Esophagus squamous epithelium (tissue), 5 donors: ENCODE measurements at regions not wholly inside any gene's neighbourhood (a gene's known extent, or its start where the extent isn't known, plus 50 kb on each side); places are given as distances from the start of the nearest gene placed in this dataset.

ENCODE experiments used
- DNase-seq: peaks from one replicate; lab custom pipeline; 2025; lab: John Stamatoyannopoulos, UW
- H3K27ac ChIP-seq, 4 donors: fragments of 200-600 bp; sonication (generic); one replicate each; pipeline ENCODE4 v1.5.1; 2016 to 2019; ENCODE audit warnings: mild to moderate bottlenecking in 1 of 4
- H3K27me3 ChIP-seq, 4 donors: fragments of 200-600 bp; sonication (generic); 1 replicate in 3 of 4; 2 replicates in 1 of 4; pipeline versions ENCODE4 v1.5.1 to v1.6.0; 2017 to 2021; ENCODE audit warnings: antibody characterized with exemption in 1 of 4
- H3K36me3 ChIP-seq, 3 donors: fragments of 200-600 bp; sonication (generic); one replicate each; pipeline ENCODE4 v1.5.1; 2016 to 2019
- H3K4me1 ChIP-seq, 3 donors: fragments of 200-600 bp; sonication (generic); one replicate each; pipeline ENCODE4 v1.5.1; 2017 to 2019
- H3K4me3 ChIP-seq, 4 donors: fragments of 200-600 bp; sonication (generic); 1 replicate in 3 of 4; 2 replicates in 1 of 4; pipeline ENCODE4 v1.5.1; 2016 to 2019; ENCODE audit warnings: mild to moderate bottlenecking in 2 of 4, moderate library complexity in 1 of 4
- H3K9me3 ChIP-seq, 3 donors: fragments of 200-600 bp; sonication (generic); one replicate each; pipeline ENCODE4 v1.5.1; 2016 to 2019
- POLR2A ChIP-seq, 4 donors: fragments of 450-650 bp; IDR thresholded peaks; one replicate each; pipeline ENCODE4 v1.6.1; 2017; ENCODE audit warnings: antibody characterized with exemption in 4 of 4, mild to moderate bottlenecking in 4 of 4, moderate library complexity in 3 of 4
- WGBS, 2 donors: methylation state at CpG; one replicate each; pipeline ENCODE4 v1.1.5; 2018; 5-methylcytosine and 5-hydroxymethylcytosine counted together
- intact Hi-C: fragments of 100-400 bp; cut with DNase I; formaldehyde crosslinking; loops from one replicate; pipeline ENCODE4 v1.15.0; 2022
- TF ChIP-seq, protein P1 (sequence below), 6 experiments: fragments of 450-650 bp in 4 of 6; fragments of 200-600 bp in 2 of 6; sonication (generic) in 2 of 6; IDR thresholded peaks; one replicate each; pipeline ENCODE4 v1.5.1; 2016 to 2019; ENCODE audit warnings: antibody characterized with exemption in 6 of 6, mild to moderate bottlenecking in 4 of 6, moderate library complexity in 4 of 6
- donor health status: DM: yes; HTN: yes; CAD: no.

DNA sequence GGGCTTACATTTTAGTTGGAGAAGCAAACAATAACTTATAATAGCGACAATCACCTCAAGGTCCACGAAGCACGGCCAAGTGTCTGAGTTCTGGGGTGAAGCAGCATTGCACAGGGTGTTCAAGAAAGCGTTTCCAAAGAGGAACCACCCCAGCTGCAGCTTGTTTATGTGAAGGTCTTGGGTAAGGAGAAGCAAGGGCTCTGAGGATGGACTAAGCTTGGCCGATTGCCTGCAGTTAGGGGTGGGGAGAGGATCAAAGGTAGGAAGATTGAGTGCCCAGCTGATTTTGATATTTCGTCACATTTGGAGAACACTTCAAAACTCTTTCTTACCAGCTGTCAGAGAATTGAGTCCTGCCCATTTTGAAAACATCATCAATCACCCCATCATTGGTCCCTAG, 321.6 kb upstream of the DNAJC19 start:
- TF ChIP-seq, protein P1, sequence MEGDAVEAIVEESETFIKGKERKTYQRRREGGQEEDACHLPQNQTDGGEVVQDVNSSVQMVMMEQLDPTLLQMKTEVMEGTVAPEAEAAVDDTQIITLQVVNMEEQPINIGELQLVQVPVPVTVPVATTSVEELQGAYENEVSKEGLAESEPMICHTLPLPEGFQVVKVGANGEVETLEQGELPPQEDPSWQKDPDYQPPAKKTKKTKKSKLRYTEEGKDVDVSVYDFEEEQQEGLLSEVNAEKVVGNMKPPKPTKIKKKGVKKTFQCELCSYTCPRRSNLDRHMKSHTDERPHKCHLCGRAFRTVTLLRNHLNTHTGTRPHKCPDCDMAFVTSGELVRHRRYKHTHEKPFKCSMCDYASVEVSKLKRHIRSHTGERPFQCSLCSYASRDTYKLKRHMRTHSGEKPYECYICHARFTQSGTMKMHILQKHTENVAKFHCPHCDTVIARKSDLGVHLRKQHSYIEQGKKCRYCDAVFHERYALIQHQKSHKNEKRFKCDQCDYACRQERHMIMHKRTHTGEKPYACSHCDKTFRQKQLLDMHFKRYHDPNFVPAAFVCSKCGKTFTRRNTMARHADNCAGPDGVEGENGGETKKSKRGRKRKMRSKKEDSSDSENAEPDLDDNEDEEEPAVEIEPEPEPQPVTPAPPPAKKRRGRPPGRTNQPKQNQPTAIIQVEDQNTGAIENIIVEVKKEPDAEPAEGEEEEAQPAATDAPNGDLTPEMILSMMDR (IDR thresholded peaks at IDR 0.05) = no peak
- TF ChIP-seq POLR2A (IDR thresholded peaks at IDR 0.05) = no peak
- DNase-seq = no peak
- Histone ChIP-seq H3K4me3 (no peak overlapping the region), H3K4me1 (no peaks in the 10 kb centered on the region), H3K27ac (no peak overlapping the region), H3K9me3 (no peaks in the 10 kb centered on the region), H3K36me3 (no peaks in the 10 kb centered on the region), H3K27me3 (no peaks in the 10 kb centered on the region)
- 35 to 45% methylated on average over 6 of the region's 6 CpGs for WGBS, 2 donors
- intact Hi-C loops = no loop called here

GRCh38 chr3:181302960-181303359, 313.4 kb upstream of the DNAJC19 start:
- 48 to 55% methylated on average over 2 of the region's 2 CpGs for WGBS, 2 donors
- DNase-seq = no peak
- H3K27me3 ChIP-seq = no peaks in the 10 kb centered on the region
- TF ChIP-seq POLR2A (IDR thresholded peaks at IDR 0.05) = no peak
- TF ChIP-seq, protein P1 (IDR thresholded peaks at IDR 0.05) = no peak
- no peaks in the 10 kb centered on the region for H3K9me3 ChIP-seq
- H3K4me1 ChIP-seq = no peaks in the 10 kb centered on the region
- intact Hi-C loops = no loop called here
- H3K36me3 ChIP-seq = no peaks in the 10 kb centered on the region
- H3K4me3 ChIP-seq = no peak overlapping the region
- no peak overlapping the region for H3K27ac ChIP-seq

GRCh38 chr3:181300033-181300432, 310.5 kb upstream of the DNAJC19 start:
- WGBS, 2 donors = 59 to 60% methylated on average over 2 of the region's 2 CpGs
- Histone ChIP-seq H3K27me3 (no peaks in the 10 kb centered on the region), H3K4me3 (no peak overlapping the region), H3K36me3 (no peaks in the 10 kb centered on the region), H3K27ac (no peak overlapping the region), H3K9me3 (no peaks in the 10 kb centered on the region), H3K4me1 (no peaks in the 10 kb centered on the region)
- intact Hi-C loops = no loop called here
- TF ChIP-seq POLR2A (IDR thresholded peaks at IDR 0.05) = no peak
- TF ChIP-seq, protein P1 (IDR thresholded peaks at IDR 0.05) = no peak
- DNase-seq = no peak

DNA sequence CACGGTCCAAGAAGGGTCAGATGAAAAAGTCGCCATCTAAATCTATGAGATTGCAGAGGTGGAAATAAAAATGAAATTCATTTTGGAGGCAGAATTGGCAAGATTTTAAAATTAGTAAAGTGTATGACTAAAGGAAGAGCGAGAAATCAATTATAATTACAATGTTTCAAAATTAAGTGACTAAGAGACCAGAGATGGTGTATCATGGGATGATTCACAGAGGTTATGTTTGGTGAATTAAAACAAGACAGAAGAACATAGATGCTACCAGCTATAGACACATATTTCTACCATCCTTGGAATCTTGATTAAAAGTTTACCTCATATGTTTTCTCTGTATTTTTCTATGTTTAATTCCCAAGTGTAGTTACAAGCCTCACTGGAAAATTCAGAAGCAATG, 308.9 kb upstream of the DNAJC19 start:
- H3K4me3 ChIP-seq = no peak overlapping the region
- no peak overlapping the region for H3K27ac ChIP-seq
- no peak for TF ChIP-seq POLR2A (IDR thresholded peaks at IDR 0.05)
- TF ChIP-seq, protein P1 (IDR thresholded peaks at IDR 0.05) = no peak
- no peak for DNase-seq
- WGBS, 2 donors = 62 to 63% methylated on average over 3 of the region's 3 CpGs
- intact Hi-C loops = no loop called here
- no peaks in the 10 kb centered on the region for H3K4me1 ChIP-seq
- no peaks in the 10 kb centered on the region for H3K9me3 ChIP-seq
- H3K36me3 ChIP-seq = no peaks in the 10 kb centered on the region
- H3K27me3 ChIP-seq = no peaks in the 10 kb centered on the region

- no peak for DNase-seq
- Histone ChIP-seq H3K36me3 (no peaks in the 10 kb centered on the region), H3K9me3 (no peaks in the 10 kb centered on the region), H3K4me3 (no peak overlapping the region), H3K27me3 (no peaks in the 10 kb centered on the region), H3K27ac (no peak overlapping the region), H3K4me1 (no peaks in the 10 kb centered on the region)
- 8 to 19% methylated on average over 1 of the region's 1 CpG for WGBS, 2 donors
- intact Hi-C loops = no loop called here
- no peak for TF ChIP-seq POLR2A (IDR thresholded peaks at IDR 0.05)
- TF ChIP-seq, protein P1 (IDR thresholded peaks at IDR 0.05) = no peak
These were observed 303.4 kb upstream of the DNAJC19 start for GRCh38 chr3:181292984-181293383.
